ENCODE measurements at regions not wholly inside any gene's neighbourhood (a gene's known extent, or its start where the extent isn't known, plus 50 kb on each side); places are given as distances from the start of the nearest gene placed in this dataset.
"Not testable (repeated sequence)": the region's sequence is repeated elsewhere in the genome, so short reads cannot be mapped to it uniquely, and the experiment has no call there.

DNA sequence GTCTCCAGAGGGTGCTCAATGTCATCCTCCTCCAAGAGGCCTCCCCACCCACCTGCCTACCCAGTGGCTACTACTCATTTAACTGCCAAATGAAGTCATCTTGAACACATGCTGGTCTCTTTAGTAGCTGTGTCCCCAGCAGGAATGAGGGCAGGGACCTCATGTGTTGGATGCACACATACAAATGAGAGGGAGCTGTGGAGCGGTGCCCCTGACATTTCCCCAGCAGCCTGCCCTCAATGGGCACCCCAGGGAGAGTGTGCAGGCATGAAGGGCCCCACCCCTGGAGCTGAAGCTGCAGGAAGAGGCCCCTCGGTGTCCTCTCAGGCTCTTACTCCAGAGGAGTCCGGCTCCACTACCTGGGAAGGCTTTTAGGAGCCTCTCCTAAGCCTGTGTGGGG lies 1322.7 kb downstream of the UQCRFS1 start:
- DNase-seq: no peak

DNA sequence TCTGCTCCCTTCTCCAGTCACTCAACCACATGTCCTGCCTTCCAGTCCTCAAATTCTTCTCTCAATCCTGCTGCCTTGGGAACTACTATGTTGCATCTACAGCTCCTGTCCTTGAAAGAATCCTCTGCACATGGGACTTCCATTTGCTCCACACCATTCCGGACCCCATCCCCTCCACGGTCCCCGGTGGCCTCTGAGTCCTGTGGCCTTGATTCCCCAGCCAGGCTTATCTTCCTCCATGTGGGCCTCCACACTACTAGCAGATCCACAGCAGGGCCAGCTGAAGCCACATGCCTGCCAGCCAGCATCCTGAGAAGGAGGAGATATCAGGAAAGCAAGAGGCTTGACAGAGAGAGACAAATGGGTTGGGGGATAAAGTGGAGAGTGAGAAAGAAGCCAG lies 1323.8 kb downstream of the UQCRFS1 start:
- DNase-seq: no peak

DNA sequence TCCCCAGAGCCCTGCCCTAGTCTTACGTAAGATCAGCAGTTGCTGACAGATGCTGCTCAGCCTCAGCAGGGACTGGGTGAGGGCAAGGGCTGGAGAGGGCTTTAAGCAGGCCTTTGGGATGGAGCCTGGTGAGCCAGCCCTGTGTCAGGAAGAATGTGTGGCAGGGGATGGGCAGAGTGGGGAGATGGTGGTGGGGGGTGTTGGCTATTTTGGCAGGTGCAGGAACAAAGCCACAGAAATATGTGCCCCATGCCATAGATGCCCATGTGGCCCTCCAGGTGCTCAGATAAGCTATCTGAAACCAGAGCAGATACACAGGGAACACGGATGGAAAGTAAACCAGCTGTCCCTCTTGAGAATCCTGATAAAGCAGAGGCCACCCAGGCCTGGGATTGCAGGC lies 1325.0 kb downstream of the UQCRFS1 start:
- no peak for DNase-seq

DNA sequence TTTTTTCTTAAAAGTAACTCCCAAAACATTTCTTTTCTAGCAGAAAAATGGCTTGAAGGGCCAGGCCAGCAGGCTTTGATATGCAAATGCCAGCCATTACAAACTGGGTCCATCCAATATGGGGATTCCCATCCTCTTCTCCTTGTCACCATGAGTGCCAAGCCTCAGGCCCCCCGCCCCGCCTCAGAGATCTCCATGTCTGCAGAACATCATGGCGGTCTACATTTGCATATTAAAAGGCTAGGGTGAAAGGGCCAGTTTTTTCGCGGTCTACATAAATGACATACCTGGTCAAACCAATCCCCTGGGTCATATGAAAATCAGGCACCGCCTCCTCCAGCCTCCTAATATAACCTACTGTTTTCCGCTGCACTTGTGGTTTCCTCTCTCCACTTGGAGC lies 1327.6 kb downstream of the UQCRFS1 start:
- no peak for DNase-seq

DNA sequence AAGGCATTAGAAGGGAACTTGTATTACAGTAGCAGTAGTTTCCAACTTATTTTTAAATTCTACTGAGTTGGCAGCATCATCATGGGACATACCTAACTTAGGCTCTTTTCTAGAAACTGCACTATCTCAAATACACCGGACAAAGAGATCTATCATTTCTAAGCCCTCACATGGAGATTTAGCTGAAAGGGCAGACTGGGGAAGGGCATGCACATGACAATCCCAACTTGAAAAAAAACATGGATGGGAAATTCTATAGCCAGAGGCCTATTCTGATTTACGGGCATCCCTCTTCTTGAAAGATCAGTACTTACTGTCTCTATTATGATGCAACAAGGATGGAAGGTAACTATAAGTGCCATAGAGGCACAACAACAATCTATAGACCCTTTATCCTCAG lies 1328.6 kb downstream of the UQCRFS1 start:
- DNase-seq: no peak

DNA sequence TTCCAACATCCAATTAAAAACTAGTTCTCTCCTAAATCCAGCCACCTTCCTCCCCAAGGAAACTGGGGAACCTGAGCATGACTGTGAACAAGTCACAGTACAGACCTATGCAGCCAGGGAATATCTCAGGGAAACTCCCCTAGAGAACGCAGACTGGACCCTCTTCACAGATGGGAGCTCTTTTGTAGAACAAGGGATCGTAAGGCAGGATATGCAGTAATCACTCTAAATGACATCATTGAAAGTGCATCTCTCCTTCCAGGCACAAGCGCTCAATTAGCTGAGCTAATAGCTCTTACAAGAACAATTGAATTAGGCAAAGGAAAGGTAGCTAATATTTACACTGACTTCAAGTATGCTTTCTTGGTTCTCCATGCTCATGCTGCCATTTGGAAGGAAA lies 1331.7 kb downstream of the UQCRFS1 start:
- no peak for DNase-seq

DNA sequence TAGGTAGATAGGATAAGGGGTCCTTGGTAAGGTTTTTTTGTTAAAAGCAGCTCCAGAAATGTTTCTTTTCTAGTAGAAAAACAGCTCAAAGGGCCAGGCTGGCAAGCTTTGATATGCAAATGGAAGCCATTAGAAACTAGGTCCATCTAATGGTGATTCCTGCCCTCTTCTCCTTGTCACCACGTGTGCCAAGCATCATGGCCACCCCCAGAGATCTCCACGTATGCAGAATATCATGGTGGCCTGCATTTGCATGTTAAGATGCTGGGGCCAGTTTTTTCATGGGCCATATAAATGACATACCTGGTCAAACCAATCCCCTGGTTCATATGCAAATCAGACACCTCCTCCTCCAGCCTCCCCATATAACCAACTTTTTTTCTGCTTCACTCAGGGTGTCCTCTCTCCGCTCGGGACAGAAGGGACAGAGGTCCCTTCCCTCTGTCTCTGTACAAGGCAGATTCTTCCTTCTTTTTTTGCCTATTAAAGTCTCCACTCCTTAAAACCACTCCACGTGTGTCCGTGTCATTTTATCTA lies 1335.9 kb downstream of the UQCRFS1 start:
- DNase-seq: no peak

DNA sequence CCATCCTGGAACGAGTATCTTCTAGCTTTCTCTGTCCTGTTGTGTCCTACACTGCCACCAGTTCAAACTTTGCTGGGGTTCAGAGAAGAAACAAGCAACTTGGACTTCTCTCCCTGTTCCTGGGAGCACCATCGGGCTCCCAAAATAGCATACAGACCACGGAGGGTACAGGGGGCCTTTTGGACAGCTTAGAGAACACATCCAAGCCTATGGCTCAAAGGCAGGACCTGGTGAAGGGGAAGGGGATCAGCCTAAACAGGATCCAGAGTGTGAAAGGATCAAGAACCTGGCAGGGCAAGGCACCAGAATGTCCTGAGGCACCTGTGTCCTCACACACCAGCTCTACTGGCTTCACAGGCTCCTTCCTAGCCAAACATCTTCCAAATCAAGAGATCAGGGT lies 1336.5 kb downstream of the UQCRFS1 start:
- no peak for DNase-seq

DNA sequence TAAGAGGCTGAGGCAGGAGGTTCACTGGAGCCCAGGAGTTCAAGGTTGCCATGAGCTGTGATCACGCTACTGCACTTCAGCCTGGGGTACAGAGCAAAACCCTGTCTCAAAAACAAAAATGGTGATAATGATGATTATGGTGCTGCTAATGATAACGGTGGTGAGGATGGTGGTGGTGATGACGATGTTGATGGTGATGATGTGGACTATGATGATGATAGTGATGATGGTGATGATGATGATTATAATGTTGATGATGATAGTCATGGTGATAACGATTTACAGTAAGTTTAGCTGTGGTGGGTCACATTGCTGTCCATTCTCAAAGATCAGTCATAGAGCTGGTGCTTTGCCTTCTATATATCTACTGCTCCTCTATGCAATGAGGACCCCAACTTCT lies 1340.6 kb downstream of the UQCRFS1 start:
- DNase-seq: no peak

DNA sequence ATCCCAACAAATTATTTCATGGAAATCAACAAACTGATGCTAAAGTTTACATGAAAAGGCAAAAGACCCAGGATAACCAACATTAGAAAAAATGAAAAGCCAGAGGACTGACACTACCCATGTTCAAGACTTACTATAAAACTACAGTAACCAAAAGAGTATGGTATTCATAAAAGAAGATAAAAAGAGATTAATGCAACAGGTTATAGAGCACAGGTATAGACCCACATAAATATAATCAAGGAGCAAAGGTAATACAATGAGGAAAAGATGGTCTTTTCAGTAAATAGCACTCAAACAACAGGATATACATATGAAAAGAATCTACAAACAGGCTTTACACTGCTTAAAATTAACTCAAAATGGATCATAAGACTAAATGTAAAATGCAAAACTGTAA lies 1342.7 kb downstream of the UQCRFS1 start:
- no peak for DNase-seq

DNA sequence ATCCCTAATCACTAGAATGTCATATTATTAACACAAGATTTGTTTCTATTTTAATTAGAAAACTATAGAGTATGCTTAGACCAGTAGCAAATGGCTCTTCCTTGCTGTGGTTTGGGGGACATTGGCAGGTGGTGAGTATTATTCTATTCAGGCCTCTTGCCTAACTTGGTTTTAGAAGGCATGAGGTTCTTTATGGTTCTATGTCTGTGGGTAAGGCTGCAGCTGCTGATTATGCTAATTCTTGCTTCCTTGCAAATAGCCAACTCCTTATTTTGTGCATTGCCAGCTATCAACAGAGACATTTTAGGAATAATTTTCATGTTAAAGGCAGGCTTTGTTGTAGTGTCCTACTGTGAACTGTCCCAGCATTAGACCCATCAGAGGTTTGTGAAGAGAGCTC lies 1344.9 kb downstream of the UQCRFS1 start:
- DNase-seq: no peak

DNA sequence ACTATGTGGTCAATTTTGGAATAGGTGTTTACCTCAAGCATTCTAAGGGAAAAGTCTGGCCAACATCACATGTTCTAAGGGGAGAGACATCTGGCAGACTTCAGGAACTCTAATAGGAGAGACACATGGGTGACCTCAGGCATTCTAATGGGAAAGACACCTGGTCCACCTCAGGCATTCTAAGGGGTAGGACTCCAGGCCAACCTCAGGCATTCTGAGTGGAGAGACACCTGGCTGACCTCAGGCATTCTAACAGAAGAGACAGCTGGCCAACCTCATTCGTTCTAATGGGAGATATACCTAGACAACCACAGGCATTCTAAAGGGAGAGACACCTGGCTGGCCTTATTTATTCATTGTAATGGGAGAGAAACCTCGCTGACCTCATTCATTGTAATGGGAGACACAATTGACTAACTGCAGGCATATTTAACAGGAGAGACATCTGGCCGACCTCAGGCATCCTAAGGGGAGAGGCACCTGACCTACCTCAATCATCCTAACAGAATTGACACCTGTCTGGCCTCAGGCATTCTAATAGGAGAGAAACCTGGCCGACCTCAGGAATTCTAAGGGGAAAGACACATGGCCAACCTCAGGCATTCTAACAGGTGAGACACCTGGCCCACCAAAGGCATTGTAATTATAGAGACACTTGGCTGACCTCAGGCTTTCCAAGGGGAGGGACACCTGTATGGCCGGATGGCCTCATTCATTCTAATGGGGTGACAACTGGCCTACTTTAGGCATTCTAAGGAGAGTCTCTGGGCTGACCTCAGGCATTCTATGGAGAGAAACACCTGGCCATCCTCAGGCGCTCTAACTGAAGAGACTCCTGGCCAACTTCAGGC lies 1346.8 kb downstream of the UQCRFS1 start:
- no peak for DNase-seq

DNA sequence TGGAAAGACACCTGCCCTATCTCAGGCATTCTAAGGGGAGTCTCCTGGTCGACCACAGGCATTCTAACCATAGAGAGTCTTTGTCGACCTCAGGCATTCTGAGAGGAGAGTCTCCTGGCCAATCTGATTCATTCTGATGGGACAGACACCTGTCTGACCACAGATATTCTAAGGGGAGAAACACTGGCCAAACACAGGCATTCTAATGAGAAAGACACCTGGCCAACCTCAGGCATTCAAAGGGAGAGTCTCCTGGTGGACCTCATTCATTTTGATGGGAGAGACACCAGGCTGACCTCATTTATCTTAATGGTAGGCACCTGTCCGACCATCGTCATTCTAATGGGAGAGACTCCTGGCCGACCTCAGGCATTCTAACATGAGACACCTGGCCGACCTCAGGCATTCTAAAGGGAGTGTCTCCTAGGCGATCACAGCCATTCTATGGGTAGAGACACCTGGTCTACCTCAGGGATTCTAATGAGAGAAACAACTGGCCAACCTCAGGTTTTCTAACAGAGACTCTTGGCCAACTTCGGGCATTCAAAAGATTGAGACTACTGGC lies 1351.5 kb downstream of the UQCRFS1 start:
- DNase-seq: no peak

DNA sequence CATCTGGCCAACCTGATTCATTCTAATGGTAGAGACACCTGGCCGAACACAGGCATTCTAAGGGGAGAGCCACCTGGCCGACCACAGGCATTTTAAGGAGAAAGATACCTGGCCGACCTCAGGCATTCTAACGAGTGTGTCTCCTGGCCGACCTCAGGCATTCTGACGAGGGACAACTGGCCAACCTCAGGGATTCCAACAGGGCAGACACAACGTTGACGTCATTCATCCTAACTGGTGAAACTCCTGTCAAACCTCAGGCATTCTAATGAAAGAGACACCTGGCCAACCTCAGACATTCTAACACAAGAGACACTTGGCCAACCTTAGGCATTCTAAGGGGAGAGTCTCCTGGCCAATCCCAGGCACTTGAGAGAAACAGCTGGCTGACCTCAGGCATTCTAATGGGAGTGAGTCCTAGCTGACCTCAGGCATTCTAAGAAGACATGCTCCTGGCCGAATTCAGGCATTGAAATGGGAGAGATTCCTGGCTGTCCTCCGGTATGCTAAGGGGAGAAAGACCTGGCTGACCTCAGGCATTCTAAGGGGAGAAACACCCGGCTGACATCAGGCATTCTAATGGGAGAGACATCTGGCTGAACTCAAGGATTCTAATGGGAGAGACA lies 1352.5 kb downstream of the UQCRFS1 start:
- DNase-seq: no peak

DNA sequence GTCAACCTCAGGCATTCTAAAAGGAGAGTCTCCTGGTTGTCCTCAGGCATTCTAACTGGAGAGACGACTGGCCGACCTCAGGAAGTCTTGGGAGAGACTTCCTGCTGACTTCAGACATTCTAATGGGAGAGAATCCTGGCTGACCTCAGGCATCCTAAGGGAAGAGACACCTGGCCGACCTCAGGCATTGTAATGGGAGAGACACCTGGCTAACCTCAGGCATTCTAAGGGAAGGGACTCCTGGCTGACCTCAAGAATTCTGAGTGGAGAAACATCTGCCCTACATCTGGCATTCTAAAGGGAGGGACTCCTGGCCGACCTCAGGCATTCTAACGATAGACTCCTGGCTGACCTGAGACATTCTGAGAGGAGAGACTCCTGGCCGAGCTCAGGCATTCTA lies 1353.3 kb downstream of the UQCRFS1 start:
- no peak for DNase-seq

DNA sequence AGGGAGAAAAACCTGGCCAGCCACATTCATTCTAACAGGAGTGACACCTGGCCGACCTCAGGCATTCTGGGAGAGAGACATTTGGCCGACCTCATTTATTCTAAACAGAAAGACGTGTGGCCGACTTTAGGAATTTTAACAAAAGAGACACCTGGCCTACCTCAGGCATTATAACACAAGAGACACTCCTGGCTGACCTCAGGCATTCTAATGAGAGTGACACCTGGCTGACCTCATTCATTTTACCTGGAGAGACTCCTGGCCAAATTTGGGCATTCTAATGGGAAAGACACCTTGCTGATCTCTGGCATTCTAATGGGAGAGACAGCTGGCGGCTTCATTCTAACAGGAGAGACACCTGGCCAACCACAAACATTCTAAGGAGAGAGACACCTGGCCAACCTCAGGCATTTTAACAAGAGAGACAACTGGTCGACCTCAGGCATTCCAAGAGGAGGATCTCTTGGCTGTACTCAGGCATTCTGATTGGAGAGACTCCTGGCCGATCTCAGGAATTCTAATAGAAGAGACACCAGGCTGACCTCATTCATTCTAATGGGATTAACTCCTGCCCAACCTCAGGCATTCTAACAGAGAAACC lies 1353.9 kb downstream of the UQCRFS1 start:
- no peak for DNase-seq

DNA sequence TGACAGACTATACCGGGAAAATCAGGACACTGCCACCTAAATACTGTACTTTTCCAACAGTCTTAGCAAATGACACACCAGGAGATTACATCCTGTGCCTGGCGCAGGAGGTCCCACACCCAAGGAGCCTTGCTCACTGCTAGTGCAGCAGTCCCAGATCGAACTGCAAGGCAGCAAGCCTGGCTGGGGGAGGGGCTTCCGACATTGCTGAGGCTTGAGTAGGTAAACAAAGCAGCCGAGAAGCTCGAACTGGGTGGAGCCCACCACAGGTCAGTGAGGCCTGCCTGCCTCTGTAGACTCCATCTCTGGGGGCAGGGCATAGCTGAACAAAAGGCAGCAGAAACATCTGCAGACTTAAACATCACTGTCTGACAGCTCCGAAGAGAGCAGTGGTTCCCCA lies 1360.0 kb downstream of the UQCRFS1 start:
- not testable (repeated sequence) for DNase-seq

DNA sequence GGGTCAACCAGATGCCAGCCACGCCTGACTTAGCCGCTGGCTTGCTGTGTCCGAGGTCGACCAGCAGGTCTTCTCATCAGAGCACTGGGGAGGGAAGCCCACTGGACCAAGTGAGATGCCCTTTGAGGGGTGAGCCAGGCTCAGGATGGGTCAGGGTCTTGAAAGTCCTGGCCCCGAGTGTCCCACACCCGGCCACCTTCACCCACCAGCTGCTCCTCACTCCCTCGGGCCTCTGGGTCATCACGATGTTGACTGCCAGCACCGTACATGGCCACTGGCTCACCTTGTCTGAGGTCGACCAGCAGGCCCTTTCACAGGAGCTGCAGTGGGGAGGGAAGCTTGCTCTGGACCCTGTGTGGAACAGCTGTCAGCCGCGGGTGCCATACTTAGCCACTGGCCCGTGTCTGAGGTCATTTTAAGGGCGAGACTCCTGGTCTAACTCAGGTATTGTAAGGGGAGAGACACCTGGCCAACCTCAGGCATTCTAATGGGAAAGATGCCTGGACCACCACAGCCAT lies 1361.3 kb downstream of the UQCRFS1 start:
- DNase-seq: no peak

DNA sequence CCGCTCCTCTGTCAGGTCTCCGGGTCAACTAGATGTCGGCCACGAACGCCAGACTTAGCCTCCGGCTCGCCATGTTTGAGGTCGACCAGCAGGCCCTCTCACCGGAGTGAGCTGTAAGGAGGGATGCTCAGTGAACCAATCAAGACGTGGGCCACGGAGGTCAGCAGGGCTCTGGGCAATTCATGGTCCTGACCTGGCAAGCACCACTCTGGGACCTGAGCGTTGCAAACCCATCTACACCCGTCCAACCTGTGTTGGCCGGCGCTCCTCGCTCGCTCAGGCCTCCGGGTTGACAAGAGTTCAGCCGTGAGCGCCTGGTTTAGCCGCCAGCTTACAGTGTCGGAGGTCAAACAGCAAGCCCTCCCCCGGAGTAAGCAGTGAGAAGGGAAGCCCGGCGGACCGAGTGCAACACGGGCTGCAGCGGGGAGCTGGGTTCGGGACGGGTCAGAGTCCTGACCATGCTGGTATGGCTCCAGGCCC lies 1361.9 kb downstream of the UQCRFS1 start:
- DNase-seq: no peak

DNA sequence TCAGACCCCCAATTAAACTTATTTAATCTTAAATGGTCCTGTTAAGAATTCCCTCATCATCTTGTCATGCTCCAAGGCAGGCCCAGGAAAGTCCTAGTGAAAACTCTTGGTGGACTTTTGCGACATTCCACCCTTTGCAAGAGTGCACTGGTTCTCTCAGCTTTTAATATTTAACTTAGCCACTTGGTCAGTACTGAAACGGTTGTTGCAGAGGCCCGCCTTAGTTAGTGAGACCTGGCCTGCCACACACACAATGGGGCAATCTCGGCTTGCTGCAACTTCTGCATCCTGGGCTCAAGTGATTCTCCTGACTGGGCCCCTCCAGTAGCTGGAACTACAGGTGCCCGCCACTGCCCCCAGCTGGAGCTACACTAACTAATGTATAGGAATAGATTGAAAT lies 1366.0 kb downstream of the UQCRFS1 start:
- DNase-seq: no peak

DNA sequence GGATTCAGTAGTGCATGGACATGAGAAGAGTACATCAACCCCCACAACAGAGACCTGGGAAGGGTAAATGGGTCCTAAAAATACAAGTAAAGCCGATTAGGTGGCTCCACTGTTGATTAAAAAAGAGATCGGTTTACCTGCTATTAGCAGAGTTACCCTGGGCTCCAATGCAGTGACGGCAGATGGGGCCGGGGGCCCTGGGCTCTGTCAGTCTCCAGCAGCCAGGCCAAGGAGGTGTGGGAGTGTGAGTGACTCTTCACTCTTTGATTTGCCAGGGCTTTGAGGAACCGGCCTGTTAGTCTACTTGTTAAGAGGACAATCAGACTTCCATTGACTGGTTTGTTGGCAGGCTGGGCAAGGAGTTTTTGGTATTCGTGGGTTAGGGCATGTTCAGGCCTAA lies 1368.7 kb downstream of the UQCRFS1 start:
- DNase-seq: no peak

DNA sequence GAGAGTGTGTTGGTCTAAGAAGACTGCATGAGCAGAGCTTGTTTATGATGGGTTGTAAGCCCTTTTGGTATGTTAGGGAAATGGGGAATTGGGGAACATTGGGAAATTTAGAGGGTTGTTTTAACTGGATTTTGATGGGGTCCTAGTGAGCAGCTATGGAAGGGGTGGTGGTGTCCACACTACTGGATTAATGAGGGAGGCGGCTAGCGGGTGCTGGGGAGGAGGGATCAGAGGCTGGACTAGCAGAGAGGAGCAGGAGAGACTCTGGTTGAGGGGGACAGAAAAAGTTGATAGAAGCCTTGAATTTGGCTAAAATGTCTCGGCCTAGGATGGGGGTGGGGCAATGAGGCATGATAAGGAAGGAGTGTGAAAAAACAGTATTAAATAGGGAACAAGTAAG lies 1369.1 kb downstream of the UQCRFS1 start:
- no peak for DNase-seq

DNA sequence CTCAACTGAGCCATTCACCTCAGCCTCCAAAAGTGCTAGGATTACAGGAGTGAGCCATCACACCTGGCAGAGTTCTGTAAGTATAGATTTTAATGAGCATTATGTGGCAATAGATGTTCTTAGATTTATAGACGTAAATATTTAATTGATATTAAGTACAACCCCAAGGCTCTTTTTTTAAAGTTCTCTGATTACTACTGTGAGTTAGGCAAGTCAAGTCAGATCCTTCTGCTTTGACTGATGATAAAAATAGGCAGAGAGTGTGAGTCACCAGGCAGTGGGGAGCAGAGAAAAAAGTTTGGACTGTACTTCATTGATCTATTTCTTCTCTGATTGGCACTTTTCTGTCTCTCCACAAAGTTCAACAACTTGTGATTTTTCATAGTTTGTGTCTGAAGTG lies 1379.9 kb downstream of the UQCRFS1 start:
- DNase-seq: no peak
